ENCODE measurements at regions not wholly inside any gene's neighbourhood (a gene's known extent, or its start where the extent isn't known, plus 50 kb on each side); places are given as distances from the start of the nearest gene placed in this dataset.
A peak's percentile ranks its signal among the peaks of the same experiment; 100 is the strongest.

DNA sequence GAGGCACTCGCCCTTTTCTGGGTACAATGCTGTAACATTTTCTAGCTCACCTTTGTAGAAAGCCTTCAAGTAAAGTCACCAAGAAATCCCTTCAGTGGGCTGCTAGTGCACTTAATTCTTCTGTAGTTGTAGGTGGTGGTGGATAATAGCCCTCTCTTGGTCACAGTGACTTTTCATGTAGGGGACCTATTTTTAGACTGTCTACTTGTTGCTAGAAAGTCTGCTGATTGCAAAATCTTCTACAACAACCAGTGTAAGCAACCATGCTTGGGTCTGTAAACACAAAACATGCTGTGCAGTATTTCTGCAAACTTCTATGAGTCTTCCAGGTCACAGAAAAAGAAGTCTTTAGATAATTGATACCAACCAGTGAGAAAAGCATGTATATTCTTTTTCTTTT, 55.6 kb downstream of the PBDC1 start:
- FAIRE-seq: no peak

DNA sequence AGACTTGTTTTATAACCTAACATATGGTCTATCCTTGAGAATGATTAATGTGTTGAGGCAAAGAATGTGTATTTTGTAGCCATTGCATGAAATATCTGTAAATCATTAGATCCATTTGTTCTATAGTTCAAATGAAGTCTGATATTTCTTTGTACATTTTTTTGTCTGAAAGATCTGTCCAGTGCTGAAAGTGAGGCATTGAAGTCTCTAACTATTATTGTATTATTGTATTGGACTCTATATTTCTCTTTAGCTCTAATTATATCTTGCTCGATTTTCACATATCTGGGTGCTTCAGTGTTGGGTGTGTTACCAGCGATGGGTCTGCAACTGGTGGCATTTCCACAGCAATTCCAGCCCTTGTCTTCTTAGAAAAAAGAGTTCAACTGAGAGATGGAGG, 76.0 kb downstream of the PBDC1 start:
- no peak for FAIRE-seq

DNA sequence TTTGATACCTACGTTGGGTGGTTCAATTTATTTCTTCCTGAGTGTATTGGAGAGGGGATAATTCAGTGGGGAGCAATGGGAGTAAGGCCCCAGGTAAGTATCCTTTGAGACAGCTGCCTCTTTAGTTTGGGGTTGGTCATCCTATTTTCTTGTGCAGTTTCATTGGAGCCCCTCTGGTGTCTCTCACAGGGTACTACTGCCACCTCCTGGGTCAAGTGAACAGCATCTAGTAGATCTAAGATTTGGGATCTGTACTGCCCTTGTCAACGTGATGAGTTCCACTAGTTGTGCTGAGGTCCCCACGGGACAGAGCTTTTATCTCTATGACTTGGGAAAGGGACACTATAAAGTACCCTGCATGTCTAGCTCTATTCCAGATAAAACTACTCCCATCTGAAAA, 80.6 kb downstream of the PBDC1 start:
- FAIRE-seq: no peak

DNA sequence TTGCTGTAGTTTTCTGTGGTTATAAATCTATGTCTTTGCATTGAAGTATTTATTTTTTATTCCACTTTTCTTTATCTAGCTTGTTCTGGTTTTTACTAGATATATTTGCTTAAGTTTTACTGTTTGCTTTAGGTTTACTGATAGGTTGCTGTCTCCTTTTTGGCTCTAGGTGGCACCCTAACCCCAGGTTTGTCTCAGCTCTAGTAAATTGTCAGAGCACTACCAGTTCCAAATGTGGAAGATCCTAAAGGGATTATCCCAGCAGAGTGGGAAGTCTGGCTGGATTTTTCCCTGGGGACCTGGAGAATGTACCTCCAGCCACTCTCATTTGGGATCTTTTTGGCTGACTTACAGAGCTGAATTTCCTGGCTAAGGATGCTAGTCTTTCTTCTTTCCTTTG, 106.1 kb downstream of the PBDC1 start:
- peak; percentile 94 for FAIRE-seq
